ENCODE measurements at regions not wholly inside any gene's neighbourhood (a gene's known extent, or its start where the extent isn't known, plus 50 kb on each side); places are given as distances from the start of the nearest gene placed in this dataset.

DNA sequence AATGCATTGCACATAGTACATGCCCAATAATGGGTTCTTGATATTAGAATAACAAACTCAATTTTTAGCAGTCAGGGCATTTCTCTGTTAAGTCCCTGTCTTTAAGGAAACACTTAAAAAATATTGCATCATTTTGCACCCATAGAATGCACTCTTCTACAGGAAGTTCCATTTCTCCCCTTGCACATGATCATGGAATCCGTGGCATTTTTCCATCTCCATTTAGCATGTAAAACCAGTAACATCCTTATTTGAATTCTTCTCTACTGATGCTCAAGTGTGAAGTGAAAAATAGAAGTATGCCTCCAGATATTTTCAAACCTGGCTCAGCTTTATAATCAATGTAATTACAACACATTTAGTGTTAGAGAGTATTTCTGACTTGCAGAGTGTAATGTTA lies 192.8 kb downstream of the RWDD3 start:
- TF ChIP-seq POLR2AphosphoS5 (IDR thresholded peaks at IDR 0.05; ENCODE audit: borderline replicate concordance, low read depth, low read length) (no peak), EZH2 (IDR thresholded peaks at IDR 0.05) (no peak), FOXP2 (optimal IDR thresholded peaks at IDR 0.05; ENCODE audit: control extremely low read depth, extremely low read length, insufficient read depth) (no peak)

All from SK-N-MC (cell line).